Ovary (tissue), 3 donors: ENCODE measurements at regions not wholly inside any gene's neighbourhood (a gene's known extent, or its start where the extent isn't known, plus 50 kb on each side); places are given as distances from the start of the nearest gene placed in this dataset.

Experiments
- CTCF ChIP-seq, 3 donors: fragments of 450-650 bp in 2 of 3; fragments of 200-600 bp in 1 of 3; IDR thresholded peaks; one replicate each; pipeline versions ENCODE4 v1.5.1 to v1.8.0; 2016 to 2022; ENCODE audit warnings: antibody characterized with exemption in 3 of 3, mild to moderate bottlenecking in 1 of 3
- EP300 ChIP-seq: sonication (generic); formaldehyde crosslinking; IDR thresholded peaks from one replicate; pipeline ENCODE4 v1.6.1; 2017; ENCODE audit warnings: antibody characterized with exemption
- POLR2A ChIP-seq: fragments of 450-650 bp; IDR thresholded peaks from one replicate; pipeline ENCODE4 v1.6.1; 2017; ENCODE audit warnings: antibody characterized with exemption, mild to moderate bottlenecking, moderate library complexity
- donor health status: DM: no; HTN: no; CAD: no.

GRCh38 chr10:121330563-121330962 lies 267.7 kb downstream of the FGFR2 start:
- TF ChIP-seq CTCF (IDR thresholded peaks at IDR 0.05) (no peak), POLR2A (no peak), EP300 (no peak)
